Prostate gland (tissue), 2 donors: ENCODE measurements at regions not wholly inside any gene's neighbourhood (a gene's known extent, or its start where the extent isn't known, plus 50 kb on each side); places are given as distances from the start of the nearest gene placed in this dataset.

Experiments used
- CTCF ChIP-seq, 4 experiments: fragments of 200-600 bp in 2 of 4; fragments of 450-650 bp in 2 of 4; sonication (generic) in 2 of 4; IDR thresholded peaks; 1 replicate in 3 of 4; 2 replicates in 1 of 4; pipeline ENCODE4 v1.5.1; 2016 to 2019; ENCODE audit warnings: antibody characterized with exemption in 4 of 4, mild to moderate bottlenecking in 2 of 4, moderate library complexity in 2 of 4
- POLR2AphosphoS5 ChIP-seq: sonication (generic); formaldehyde crosslinking; IDR thresholded peaks from one replicate; pipeline ENCODE4 v1.6.1; 2017; ENCODE audit warnings: antibody characterized with exemption

- TF ChIP-seq CTCF (IDR thresholded peaks at IDR 0.05) (no peak), POLR2AphosphoS5 (no peak)
Observed at GRCh38 chr10:59072038-59072437, 104.4 kb upstream of the PHYHIPL start.
